ENCODE measurements at regions not wholly inside any gene's neighbourhood (a gene's known extent, or its start where the extent isn't known, plus 50 kb on each side); places are given as distances from the start of the nearest gene placed in this dataset.

GRCh38 chr5:35345222-35345621 lies 114.9 kb upstream of the PRLR start:
- no peaks in the 10 kb centered on the region for H3K4me1 ChIP-seq (replicated peaks in 1 of 4; ENCODE audit: control insufficient read depth in 3 of 4, insufficient read depth in 4 of 4, low read length in 3 of 4)
- 42% methylated on average over 1 of the region's 1 CpG; no CpG with 5 or more reads in 1 of the 2 experiments for WGBS, 2 experiments (ENCODE audit: extremely low coverage in 1 of 2, insufficient coverage in 1 of 2, insufficient read length in 1 of 2, insufficient replicate concordance in 2 of 2, low coverage in 1 of 2, low lambda C conversion rate in 2 of 2, missing lambda C conversion rate in 1 of 2)
- FAIRE-seq = no peak

More at GRCh38 chr5:35345222-35345621, 114.9 kb upstream of the PRLR start:
- no peak for DNase-seq (ENCODE audit: low read depth in 1 of 2, low spot score in 2 of 2)
- ChIA-PET CTCF (ENCODE audit: partially characterized antibody) (no interaction called here), POLR2A (ENCODE audit: partially characterized antibody) (no interaction called here)
- H3K4me3 ChIP-seq (ENCODE audit: extremely low read depth in 1 of 4, insufficient read depth in 2 of 4, low read depth in 3 of 4, low read length in 4 of 4) = no peak overlapping the region
- H4K5ac ChIP-seq (ENCODE audit: insufficient read length, low read depth, low read length) = no peak overlapping the region
- no peak overlapping the region for H2BK120ac ChIP-seq (replicated peaks; ENCODE audit: low read depth, low read length)
- no peak overlapping the region for H3K14ac ChIP-seq (ENCODE audit: insufficient read length)
- H3K56ac ChIP-seq (replicated peaks; ENCODE audit: insufficient read length, low read depth, low read length) = no peak overlapping the region
- H3K23ac ChIP-seq (ENCODE audit: insufficient read length) = no peak overlapping the region
- no peak overlapping the region for H2BK15ac ChIP-seq (ENCODE audit: low read length)
- no peaks in the 10 kb centered on the region for H3K27me3 ChIP-seq (replicated peaks in 1 of 4; ENCODE audit: control insufficient read depth in 3 of 4, extremely low read depth in 1 of 4, insufficient read depth in 3 of 4, low read length in 3 of 4)
- H2BK12ac ChIP-seq (ENCODE audit: low read depth, low read length) = no peak overlapping the region
- no peak overlapping the region for H3K18ac ChIP-seq (ENCODE audit: extremely low read depth, low read length)
- no peak overlapping the region for H4K91ac ChIP-seq (replicated peaks; ENCODE audit: insufficient read length, low read length)
- H2AK5ac ChIP-seq (ENCODE audit: low read depth, low read length) = no peak overlapping the region
- H4K8ac ChIP-seq (ENCODE audit: extremely low read depth, insufficient read depth, low read length) = no peak overlapping the region
- no peak overlapping the region for H2BK5ac ChIP-seq (ENCODE audit: low read depth, low read length)
- no peak overlapping the region for H3K4me2 ChIP-seq (ENCODE audit: insufficient read depth in 1 of 2, low read depth in 2 of 2, low read length in 2 of 2)
- H3K23me2 ChIP-seq (ENCODE audit: low read depth, low read length) = no peaks in the 10 kb centered on the region
- H2AFZ ChIP-seq (ENCODE audit: low read length) = 0 out of 2 replicates have a peak overlapping the region, but pooled peaks have one; percentile 78
- no peaks in the 10 kb centered on the region for H3K79me1 ChIP-seq (ENCODE audit: low read depth, low read length)
- H3K4ac ChIP-seq (replicated peaks; ENCODE audit: insufficient read length, low read depth, low read length) = no peak overlapping the region
- peaks cover 0 to 5% of the 10 kb centered on the region in 2 experiments; a peak in 1 of 4 replicates for H3K9me3 ChIP-seq (ENCODE audit: insufficient read depth in 2 of 2, low read depth in 1 of 2, low read length in 1 of 2)
- no peaks in the 10 kb centered on the region for H4K20me1 ChIP-seq (replicated peaks in 1 of 2; ENCODE audit: control insufficient read depth in 1 of 2, insufficient read depth in 2 of 2, low read length in 2 of 2)
- no peak overlapping the region for H2BK20ac ChIP-seq (ENCODE audit: low read length)
- no peak overlapping the region for H3K9ac ChIP-seq (replicated peaks in 1 of 4; ENCODE audit: extremely low read depth in 1 of 4, low read depth in 3 of 4, low read length in 3 of 4)
- no peaks in the 10 kb centered on the region for H3K36me3 ChIP-seq (ENCODE audit: control insufficient read depth in 2 of 4, insufficient read depth in 4 of 4, low read length in 3 of 4)
- peak in 2 of 3 experiments; percentile 22 to 40; a peak in 1 of 4 replicates for TF ChIP-seq CTCF (IDR thresholded peaks at IDR 0.05; ENCODE audit: control extremely low read depth in 1 of 3, insufficient read depth in 1 of 3, low read depth in 1 of 3, low read length in 3 of 3)
- TF ChIP-seq KDM4A (IDR thresholded peaks at IDR 0.05; ENCODE audit: low read depth, low read length, severe bottlenecking) = no peak
- peak; percentile 68 to 70 for TF ChIP-seq RAD21 (IDR thresholded peaks at IDR 0.05 in 1 of 2, conservative IDR thresholded peaks at IDR 0.05 in 1 of 2; ENCODE audit: low read depth in 2 of 2, low read length in 2 of 2)
- no peak overlapping the region for H3K27ac ChIP-seq (ENCODE audit: low read depth, low read length)
- H3K79me2 ChIP-seq (ENCODE audit: control insufficient read depth in 1 of 2, insufficient read depth in 2 of 2, low read length in 2 of 2) = no peaks in the 10 kb centered on the region

Measured in H1 (cell line).